Middle frontal gyrus (tissue), 1 donor: ENCODE measurements at regions not wholly inside any gene's neighbourhood (a gene's known extent, or its start where the extent isn't known, plus 50 kb on each side); places are given as distances from the start of the nearest gene placed in this dataset.

Experiments
- DNase-seq: peaks from one replicate; pipeline ENCODE4 v3.0.0-alpha.2; 2015; ENCODE audit warnings: low spot score; ENCODE audit errors: extremely low spot score

GRCh38 chr1:195580988-195581387 is 1027.3 kb downstream of the KCNT2 start:
- no peak for DNase-seq

GRCh38 chr1:195577748-195578147 is 1030.5 kb downstream of the KCNT2 start:
- DNase-seq, result no peak

- DNase-seq, result no peak
These were observed 1031.6 kb downstream of the KCNT2 start for GRCh38 chr1:195576641-195577040.

GRCh38 chr1:195574511-195574910 is 1033.7 kb downstream of the KCNT2 start:
- no peak for DNase-seq

GRCh38 chr1:195569934-195570333 is 1038.3 kb downstream of the KCNT2 start:
- no peak for DNase-seq

- no peak for DNase-seq
These were observed 1039.9 kb downstream of the KCNT2 start for GRCh38 chr1:195568389-195568788.

GRCh38 chr1:195562074-195562473 is 1046.2 kb downstream of the KCNT2 start:
- no peak for DNase-seq

- no peak for DNase-seq
These were observed 1058.0 kb downstream of the KCNT2 start for GRCh38 chr1:195550071-195550862.

GRCh38 chr1:195530961-195531360 is 1077.3 kb downstream of the KCNT2 start:
- no peak for DNase-seq

- DNase-seq, result no peak
These were observed 1078.4 kb downstream of the KCNT2 start for GRCh38 chr1:195529881-195530280.

- DNase-seq, result no peak
These were observed 1087.5 kb downstream of the KCNT2 start for GRCh38 chr1:195520757-195521156.

GRCh38 chr1:195516036-195516435 is 1092.2 kb downstream of the KCNT2 start:
- no peak for DNase-seq

- DNase-seq, result no peak
These were observed 1096.7 kb downstream of the KCNT2 start for GRCh38 chr1:195511501-195511900.

GRCh38 chr1:195501118-195501517 is 1107.1 kb downstream of the KCNT2 start:
- DNase-seq, result no peak

- no peak for DNase-seq
These were observed 1112.3 kb downstream of the KCNT2 start for GRCh38 chr1:195495720-195496635.

GRCh38 chr1:195482137-195482536 is 1126.1 kb downstream of the KCNT2 start:
- no peak for DNase-seq

GRCh38 chr1:195481293-195481692 is 1126.9 kb downstream of the KCNT2 start:
- DNase-seq, result no peak

- DNase-seq, result no peak
These were observed 1132.7 kb downstream of the KCNT2 start for GRCh38 chr1:195475568-195475967.

GRCh38 chr1:195472291-195472690 is 1135.9 kb downstream of the KCNT2 start:
- DNase-seq, result no peak

- no peak for DNase-seq
These were observed 1141.6 kb downstream of the KCNT2 start for GRCh38 chr1:195466639-195467038.

GRCh38 chr1:195462646-195463045 is 1145.6 kb downstream of the KCNT2 start:
- no peak for DNase-seq

- no peak for DNase-seq
These were observed 1146.1 kb downstream of the KCNT2 start for GRCh38 chr1:195462152-195462551.
